ENCODE measurements at regions not wholly inside any gene's neighbourhood (a gene's known extent, or its start where the extent isn't known, plus 50 kb on each side); places are given as distances from the start of the nearest gene placed in this dataset.

GRCh38 chr1:60952612-60953111 is 129.7 kb upstream of the NFIA start:
- no peak for TF ChIP-seq EZH2 (IDR thresholded peaks at IDR 0.05; ENCODE audit: borderline replicate concordance, low read depth, low read length, poor library complexity, severe bottlenecking)
- TF ChIP-seq, protein P1, sequence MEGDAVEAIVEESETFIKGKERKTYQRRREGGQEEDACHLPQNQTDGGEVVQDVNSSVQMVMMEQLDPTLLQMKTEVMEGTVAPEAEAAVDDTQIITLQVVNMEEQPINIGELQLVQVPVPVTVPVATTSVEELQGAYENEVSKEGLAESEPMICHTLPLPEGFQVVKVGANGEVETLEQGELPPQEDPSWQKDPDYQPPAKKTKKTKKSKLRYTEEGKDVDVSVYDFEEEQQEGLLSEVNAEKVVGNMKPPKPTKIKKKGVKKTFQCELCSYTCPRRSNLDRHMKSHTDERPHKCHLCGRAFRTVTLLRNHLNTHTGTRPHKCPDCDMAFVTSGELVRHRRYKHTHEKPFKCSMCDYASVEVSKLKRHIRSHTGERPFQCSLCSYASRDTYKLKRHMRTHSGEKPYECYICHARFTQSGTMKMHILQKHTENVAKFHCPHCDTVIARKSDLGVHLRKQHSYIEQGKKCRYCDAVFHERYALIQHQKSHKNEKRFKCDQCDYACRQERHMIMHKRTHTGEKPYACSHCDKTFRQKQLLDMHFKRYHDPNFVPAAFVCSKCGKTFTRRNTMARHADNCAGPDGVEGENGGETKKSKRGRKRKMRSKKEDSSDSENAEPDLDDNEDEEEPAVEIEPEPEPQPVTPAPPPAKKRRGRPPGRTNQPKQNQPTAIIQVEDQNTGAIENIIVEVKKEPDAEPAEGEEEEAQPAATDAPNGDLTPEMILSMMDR (conservative IDR thresholded peaks at IDR 0.05; ENCODE audit: low read depth, low read length) = no peak

All from A673 (cell line).